DND-41 (cell line): ENCODE measurements at regions not wholly inside any gene's neighbourhood (a gene's known extent, or its start where the extent isn't known, plus 50 kb on each side); places are given as distances from the start of the nearest gene placed in this dataset.
"Not testable (repeated sequence)": the region's sequence is repeated elsewhere in the genome, so short reads cannot be mapped to it uniquely, and the experiment has no call there.

Source experiments
- CTCF ChIP-seq: IDR thresholded peaks from 2 replicates; pipeline ENCODE4 v1.5.1; 2012; ENCODE audit warnings: borderline replicate concordance, low read length, moderate library complexity, mild to moderate bottlenecking; ENCODE audit not compliant: poor library complexity, severe bottlenecking; ENCODE audit errors: extremely low read depth
- EZH2 ChIP-seq: IDR thresholded peaks from 3 replicates; pipeline ENCODE4 v1.6.1; 2012; ENCODE audit warnings: borderline replicate concordance, low read depth, mild to moderate bottlenecking, moderate library complexity, low read length, inconsistent platforms; ENCODE audit not compliant: severe bottlenecking

- TF ChIP-seq CTCF, EZH2: not testable (repeated sequence)
Observed at GRCh38 chr5:174476001-174476400, 248.4 kb upstream of the MSX2 start.
